Stimulated activated CD8-positive, alpha-beta memory T cell treated with anti-CD3 and anti-CD28 coated beads, Interleukin-2, amount 100 ng/mL, for 1 hour (primary cell): ENCODE measurements at regions not wholly inside any gene's neighbourhood (a gene's known extent, or its start where the extent isn't known, plus 50 kb on each side); places are given as distances from the start of the nearest gene placed in this dataset.

Experiments
- DNase-seq, 2 donors: peaks; one replicate each; pipeline ENCODE4 v3.0.0-alpha.2; 2020; ENCODE audit warnings: low read depth in 2 of 2

GRCh38 chr9:73649552-73649951 lies 497.9 kb downstream of the ANXA1 start:
- no peak for DNase-seq

GRCh38 chr9:73655363-73655762 lies 503.7 kb downstream of the ANXA1 start:
- DNase-seq = no peak

GRCh38 chr9:73655831-73656230 lies 504.2 kb downstream of the ANXA1 start:
- no peak for DNase-seq

GRCh38 chr9:73665253-73665652 lies 513.6 kb downstream of the ANXA1 start:
- DNase-seq = no peak

GRCh38 chr9:73667749-73668148 lies 516.1 kb downstream of the ANXA1 start:
- DNase-seq = no peak

GRCh38 chr9:73680831-73681230 lies 529.2 kb downstream of the ANXA1 start:
- DNase-seq = no peak

- no peak for DNase-seq
Observed at GRCh38 chr9:73682789-73683188, 531.1 kb downstream of the ANXA1 start.

- no peak for DNase-seq
Observed at GRCh38 chr9:73683862-73684591, 532.4 kb downstream of the ANXA1 start.

- DNase-seq = no peak
Observed at GRCh38 chr9:73684601-73685000, 532.9 kb downstream of the ANXA1 start.

GRCh38 chr9:73685786-73686185 lies 534.1 kb downstream of the ANXA1 start:
- DNase-seq = no peak

- no peak for DNase-seq
Observed at GRCh38 chr9:73689051-73689870, 537.6 kb downstream of the ANXA1 start.

- no peak for DNase-seq
Observed at GRCh38 chr9:73701415-73702057, 549.9 kb downstream of the ANXA1 start.

- DNase-seq = no peak
Observed at GRCh38 chr9:73714294-73714693, 562.6 kb downstream of the ANXA1 start.

- DNase-seq = no peak
Observed at GRCh38 chr9:73715591-73715990, 563.9 kb downstream of the ANXA1 start.

- no peak for DNase-seq
Observed at GRCh38 chr9:73719660-73720059, 568.0 kb downstream of the ANXA1 start.

- no peak for DNase-seq
Observed at GRCh38 chr9:73720601-73721000, 568.9 kb downstream of the ANXA1 start.

GRCh38 chr9:73736270-73736669 lies 584.6 kb downstream of the ANXA1 start:
- no peak for DNase-seq

- DNase-seq = no peak
Observed at GRCh38 chr9:73738741-73739530, 587.3 kb downstream of the ANXA1 start.

GRCh38 chr9:73741316-73741715 lies 589.7 kb downstream of the ANXA1 start:
- DNase-seq = no peak

GRCh38 chr9:73742412-73742811 lies 590.7 kb downstream of the ANXA1 start:
- no peak for DNase-seq

GRCh38 chr9:73743826-73744225 lies 592.2 kb downstream of the ANXA1 start:
- DNase-seq = no peak

GRCh38 chr9:73745598-73745997 lies 593.9 kb downstream of the ANXA1 start:
- DNase-seq = no peak
